NT2/D1 (cell line): ENCODE measurements at regions not wholly inside any gene's neighbourhood (a gene's known extent, or its start where the extent isn't known, plus 50 kb on each side); places are given as distances from the start of the nearest gene placed in this dataset.

Experiments used
- YY1 ChIP-seq: IDR thresholded peaks from 2 replicates; pipeline ENCODE4 v1.6.1; 2011; ENCODE audit not compliant: insufficient read length, insufficient read depth
- ZNF274 ChIP-seq: IDR thresholded peaks from 2 replicates; pipeline ENCODE4 v1.6.1; 2011; ENCODE audit warnings: mild to moderate bottlenecking, low read depth, low read length

- TF ChIP-seq ZNF274 (no peak), YY1 (no peak)
These were observed 481.4 kb upstream of the SPRED2 start for GRCh38 chr2:65913813-65914212.
